Peyer's patch (tissue), 4 donors: ENCODE measurements at regions not wholly inside any gene's neighbourhood (a gene's known extent, or its start where the extent isn't known, plus 50 kb on each side); places are given as distances from the start of the nearest gene placed in this dataset.

Experiments
- CTCF ChIP-seq, 6 experiments: fragments of 450-650 bp in 4 of 6; fragments of 200-600 bp in 2 of 6; sonication (generic) in 1 of 6; IDR thresholded peaks; one replicate each; pipeline ENCODE4 v1.5.1; 2017 to 2019; ENCODE audit warnings: antibody characterized with exemption in 6 of 6, mild to moderate bottlenecking in 3 of 6, moderate library complexity in 1 of 6
- POLR2A ChIP-seq, 2 donors: fragments of 450-650 bp; IDR thresholded peaks; one replicate each; pipeline ENCODE4 v1.5.1; 2017; ENCODE audit warnings: antibody characterized with exemption in 2 of 2, mild to moderate bottlenecking in 2 of 2, moderate library complexity in 2 of 2

- no peak for TF ChIP-seq CTCF (IDR thresholded peaks at IDR 0.05)
- TF ChIP-seq POLR2A (IDR thresholded peaks at IDR 0.05) = no peak
These were observed 298.5 kb downstream of the RPLP1 start for GRCh38 chr15:69751147-69751546.
